ENCODE measurements at regions not wholly inside any gene's neighbourhood (a gene's known extent, or its start where the extent isn't known, plus 50 kb on each side); places are given as distances from the start of the nearest gene placed in this dataset.

- TF ChIP-seq EZH2phosphoT487 (IDR thresholded peaks at IDR 0.05; ENCODE audit: borderline replicate concordance) (no peak), CTCF (conservative IDR thresholded peaks at IDR 0.05; ENCODE audit: low read length) (no peak)
These were observed 469.0 kb downstream of the EPHA4 start for GRCh38 chr2:221102896-221103688.

Data from Loucy (cell line).